ENCODE measurements at regions not wholly inside any gene's neighbourhood (a gene's known extent, or its start where the extent isn't known, plus 50 kb on each side); places are given as distances from the start of the nearest gene placed in this dataset.
"Not testable (repeated sequence)": the region's sequence is repeated elsewhere in the genome, so short reads cannot be mapped to it uniquely, and the experiment has no call there.

GRCh38 chr11:129618046-129618569 is 197.5 kb upstream of the TMEM45B start:
- no peak for DNase-seq (ENCODE audit: low read depth, low spot score)
- H3K4me3 ChIP-seq (ENCODE audit: low read length) = no peak overlapping the region

GRCh38 chr11:129620237-129621104 is 195.2 kb upstream of the TMEM45B start:
- DNase-seq (ENCODE audit: low read depth, low spot score) = no peak
- no peak overlapping the region for H3K4me3 ChIP-seq (ENCODE audit: low read length)

GRCh38 chr11:129625930-129626329 is 189.7 kb upstream of the TMEM45B start:
- DNase-seq (ENCODE audit: low read depth, low spot score) = no peak
- H3K4me3 ChIP-seq (ENCODE audit: low read length) = no peak overlapping the region

GRCh38 chr11:129631201-129631600 is 184.4 kb upstream of the TMEM45B start:
- DNase-seq (ENCODE audit: low read depth, low spot score) = no peak
- H3K4me3 ChIP-seq (ENCODE audit: low read length) = no peak overlapping the region

GRCh38 chr11:129636926-129637325 is 178.7 kb upstream of the TMEM45B start:
- no peak overlapping the region for H3K4me3 ChIP-seq (ENCODE audit: low read length)
- DNase-seq (ENCODE audit: low read depth, low spot score) = no peak

GRCh38 chr11:129637473-129637872 is 178.2 kb upstream of the TMEM45B start:
- no peak overlapping the region for H3K4me3 ChIP-seq (ENCODE audit: low read length)
- DNase-seq (ENCODE audit: low read depth, low spot score) = no peak

GRCh38 chr11:129637983-129638776 is 177.5 kb upstream of the TMEM45B start:
- H3K4me3 ChIP-seq (ENCODE audit: low read length) = no peak overlapping the region
- DNase-seq (ENCODE audit: low read depth, low spot score) = no peak

GRCh38 chr11:129639300-129639699 is 176.3 kb upstream of the TMEM45B start:
- no peak for DNase-seq (ENCODE audit: low read depth, low spot score)
- H3K4me3 ChIP-seq (ENCODE audit: low read length) = no peak overlapping the region

- H3K4me3 ChIP-seq (ENCODE audit: low read length) = no peak overlapping the region
- DNase-seq (ENCODE audit: low read depth, low spot score) = no peak
Measured at GRCh38 chr11:129640671-129641070, 175.0 kb upstream of the TMEM45B start.

GRCh38 chr11:129643031-129643721 is 172.5 kb upstream of the TMEM45B start:
- no peak overlapping the region for H3K4me3 ChIP-seq (ENCODE audit: low read length)
- no peak for DNase-seq (ENCODE audit: low read depth, low spot score)

- DNase-seq (ENCODE audit: low read depth, low spot score) = no peak
- no peak overlapping the region for H3K4me3 ChIP-seq (ENCODE audit: low read length)
Measured at GRCh38 chr11:129644326-129644725, 171.3 kb upstream of the TMEM45B start.

GRCh38 chr11:129645943-129646342 is 169.7 kb upstream of the TMEM45B start:
- DNase-seq (ENCODE audit: low read depth, low spot score) = no peak
- H3K4me3 ChIP-seq (ENCODE audit: low read length) = no peak overlapping the region

GRCh38 chr11:129650044-129650443 is 165.6 kb upstream of the TMEM45B start:
- DNase-seq (ENCODE audit: low read depth, low spot score); H3K4me3 ChIP-seq (ENCODE audit: low read length): not testable (repeated sequence)

GRCh38 chr11:129652835-129653234 is 162.8 kb upstream of the TMEM45B start:
- DNase-seq (ENCODE audit: low read depth, low spot score) = no peak

GRCh38 chr11:129655247-129655832 is 160.3 kb upstream of the TMEM45B start:
- no peak for DNase-seq (ENCODE audit: low read depth, low spot score)
- no peak overlapping the region for H3K4me3 ChIP-seq (ENCODE audit: low read length)

More at GRCh38 chr11:129652835-129653234, 162.8 kb upstream of the TMEM45B start:
- H3K4me3 ChIP-seq (ENCODE audit: low read length) = no peak overlapping the region

- no peak for DNase-seq (ENCODE audit: low read depth, low spot score)
- H3K4me3 ChIP-seq (ENCODE audit: low read length) = no peak overlapping the region
Measured at GRCh38 chr11:129657866-129658525, 157.7 kb upstream of the TMEM45B start.

- no peak for DNase-seq (ENCODE audit: low read depth, low spot score)
- no peak overlapping the region for H3K4me3 ChIP-seq (ENCODE audit: low read length)
Measured at GRCh38 chr11:129658526-129658867, 157.2 kb upstream of the TMEM45B start.

GRCh38 chr11:129680907-129681306 is 134.7 kb upstream of the TMEM45B start:
- no peak overlapping the region for H3K4me3 ChIP-seq (ENCODE audit: low read length)
- no peak for DNase-seq (ENCODE audit: low read depth, low spot score)

Measured in Jurkat, Clone E6-1 (cell line).